ENCODE measurements at regions not wholly inside any gene's neighbourhood (a gene's known extent, or its start where the extent isn't known, plus 50 kb on each side); places are given as distances from the start of the nearest gene placed in this dataset.

DNA sequence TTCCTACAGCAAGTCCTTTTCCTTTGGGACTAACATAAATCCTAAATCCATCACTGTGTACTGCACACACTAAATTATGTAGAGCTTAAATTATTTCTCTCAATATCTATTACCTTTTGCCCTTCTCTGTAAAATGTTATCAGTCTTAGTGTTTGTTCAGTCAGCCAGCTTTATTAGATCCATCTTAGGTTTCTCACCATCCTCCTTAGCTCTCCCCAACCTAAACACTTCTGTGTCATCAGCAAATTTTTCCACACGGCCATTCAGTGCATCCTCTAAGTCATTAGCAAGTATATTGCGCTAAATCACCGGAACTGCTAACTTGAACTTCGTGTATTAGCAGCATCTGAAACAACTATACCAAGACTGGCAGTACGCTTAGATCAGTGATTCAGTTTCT lies 142.1 kb upstream of the ZNF438 start:
- TF ChIP-seq, protein P1, sequence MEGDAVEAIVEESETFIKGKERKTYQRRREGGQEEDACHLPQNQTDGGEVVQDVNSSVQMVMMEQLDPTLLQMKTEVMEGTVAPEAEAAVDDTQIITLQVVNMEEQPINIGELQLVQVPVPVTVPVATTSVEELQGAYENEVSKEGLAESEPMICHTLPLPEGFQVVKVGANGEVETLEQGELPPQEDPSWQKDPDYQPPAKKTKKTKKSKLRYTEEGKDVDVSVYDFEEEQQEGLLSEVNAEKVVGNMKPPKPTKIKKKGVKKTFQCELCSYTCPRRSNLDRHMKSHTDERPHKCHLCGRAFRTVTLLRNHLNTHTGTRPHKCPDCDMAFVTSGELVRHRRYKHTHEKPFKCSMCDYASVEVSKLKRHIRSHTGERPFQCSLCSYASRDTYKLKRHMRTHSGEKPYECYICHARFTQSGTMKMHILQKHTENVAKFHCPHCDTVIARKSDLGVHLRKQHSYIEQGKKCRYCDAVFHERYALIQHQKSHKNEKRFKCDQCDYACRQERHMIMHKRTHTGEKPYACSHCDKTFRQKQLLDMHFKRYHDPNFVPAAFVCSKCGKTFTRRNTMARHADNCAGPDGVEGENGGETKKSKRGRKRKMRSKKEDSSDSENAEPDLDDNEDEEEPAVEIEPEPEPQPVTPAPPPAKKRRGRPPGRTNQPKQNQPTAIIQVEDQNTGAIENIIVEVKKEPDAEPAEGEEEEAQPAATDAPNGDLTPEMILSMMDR (IDR thresholded peaks at IDR 0.05; ENCODE audit: low read depth, low read length) = no peak
- TF ChIP-seq POLR2A (IDR thresholded peaks at IDR 0.05; ENCODE audit: extremely low read depth, insufficient read length) = no peak
- TF ChIP-seq, protein P2, sequence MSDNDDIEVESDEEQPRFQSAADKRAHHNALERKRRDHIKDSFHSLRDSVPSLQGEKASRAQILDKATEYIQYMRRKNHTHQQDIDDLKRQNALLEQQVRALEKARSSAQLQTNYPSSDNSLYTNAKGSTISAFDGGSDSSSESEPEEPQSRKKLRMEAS (IDR thresholded peaks at IDR 0.05; ENCODE audit: low read depth, low read length) = no peak

All from NB4 (cell line).